ENCODE measurements at regions not wholly inside any gene's neighbourhood (a gene's known extent, or its start where the extent isn't known, plus 50 kb on each side); places are given as distances from the start of the nearest gene placed in this dataset.
A peak's percentile ranks its signal among the peaks of the same experiment; 100 is the strongest.

GRCh38 chr1:235035928-235036327 lies 92.7 kb downstream of the TOMM20 start:
- no peak for TF ChIP-seq CTCF (IDR thresholded peaks at IDR 0.05)
- DNase-seq (peak; percentile 12), ATAC-seq (no peak)
- no peaks in the 10 kb centered on the region for H3K4me1 ChIP-seq
- no peaks in the 10 kb centered on the region for H3K36me3 ChIP-seq
- no peak overlapping the region for H3K27ac ChIP-seq
- intact Hi-C loops (cut with DNase I) = no loop called here
- H3K9me3 ChIP-seq = no peaks in the 10 kb centered on the region
- no peak overlapping the region for H3K4me3 ChIP-seq
- no peaks in the 10 kb centered on the region for H3K27me3 ChIP-seq

GRCh38 chr1:235030919-235031596 lies 97.6 kb downstream of the TOMM20 start:
- ATAC-seq (no peak), DNase-seq (no peak)
- Histone ChIP-seq H3K4me3 (no peak overlapping the region), H3K4me1 (no peaks in the 10 kb centered on the region), H3K9me3 (no peaks in the 10 kb centered on the region), H3K27me3 (no peaks in the 10 kb centered on the region), H3K36me3 (no peaks in the 10 kb centered on the region), H3K27ac (no peak overlapping the region)
- intact Hi-C loops (cut with DNase I) = no loop called here
- TF ChIP-seq CTCF (IDR thresholded peaks at IDR 0.05) = no peak

- ATAC-seq (no peak), DNase-seq (no peak)
- intact Hi-C loops (cut with DNase I) = no loop called here
- Histone ChIP-seq H3K4me3 (no peak overlapping the region), H3K4me1 (no peaks in the 10 kb centered on the region), H3K27ac (no peak overlapping the region), H3K27me3 (no peaks in the 10 kb centered on the region), H3K9me3 (no peaks in the 10 kb centered on the region), H3K36me3 (no peaks in the 10 kb centered on the region)
- TF ChIP-seq CTCF (IDR thresholded peaks at IDR 0.05) = no peak
Observed at GRCh38 chr1:235027862-235028250, 100.8 kb downstream of the TOMM20 start.

- intact Hi-C loops (cut with DNase I) = no loop called here
- no peaks in the 10 kb centered on the region for H3K27me3 ChIP-seq
- H3K36me3 ChIP-seq = no peaks in the 10 kb centered on the region
- ATAC-seq (no peak), DNase-seq (no peak)
- no peak overlapping the region for H3K4me3 ChIP-seq
- no peaks in the 10 kb centered on the region for H3K4me1 ChIP-seq
- H3K27ac ChIP-seq = no peak overlapping the region
- no peak for TF ChIP-seq CTCF (IDR thresholded peaks at IDR 0.05)
- no peaks in the 10 kb centered on the region for H3K9me3 ChIP-seq
Observed at GRCh38 chr1:235027076-235027861, 101.4 kb downstream of the TOMM20 start.

GRCh38 chr1:235025422-235025984 lies 103.1 kb downstream of the TOMM20 start:
- Histone ChIP-seq H3K4me3 (no peak overlapping the region), H3K4me1 (no peaks in the 10 kb centered on the region), H3K27ac (no peak overlapping the region), H3K36me3 (no peaks in the 10 kb centered on the region), H3K27me3 (no peaks in the 10 kb centered on the region), H3K9me3 (no peaks in the 10 kb centered on the region)
- intact Hi-C loops (cut with DNase I) = no loop called here
- no peak for TF ChIP-seq CTCF (IDR thresholded peaks at IDR 0.05)
- ATAC-seq (no peak), DNase-seq (no peak)
